ENCODE measurements at regions not wholly inside any gene's neighbourhood (a gene's known extent, or its start where the extent isn't known, plus 50 kb on each side); places are given as distances from the start of the nearest gene placed in this dataset.
A peak's percentile ranks its signal among the peaks of the same experiment; 100 is the strongest.

DNA sequence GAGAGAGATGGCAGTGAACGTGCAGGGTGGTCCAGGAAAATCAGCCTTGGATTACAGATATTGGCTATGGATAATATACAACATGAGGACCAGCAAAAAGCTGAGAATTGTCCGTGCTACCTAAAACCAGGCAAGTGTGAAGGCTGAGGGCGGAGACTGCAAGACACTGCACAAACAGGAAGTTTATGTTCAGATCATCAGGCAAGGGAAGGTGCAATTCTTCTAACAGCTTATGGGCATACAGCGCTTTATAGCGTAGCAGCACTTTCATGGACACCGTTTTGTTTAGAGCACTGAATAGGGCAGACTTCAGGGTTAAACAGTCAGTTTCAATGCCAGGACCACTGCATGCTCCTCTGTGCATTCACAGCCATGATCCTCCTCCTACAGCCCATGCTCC is 93.1 kb upstream of the TMEM45B start:
- Mint-ChIP-seq H3K4me3 (ENCODE audit: unreplicated experiment) (no peak overlapping the region), H3K4me1 (ENCODE audit: insufficient read depth, unreplicated experiment) (peaks cover 21% of the 10 kb centered on the region), H3K27me3 (ENCODE audit: insufficient read depth, unreplicated experiment) (peaks cover 15% of the 10 kb centered on the region), H3K9me3 (ENCODE audit: unreplicated experiment) (no peaks in the 10 kb centered on the region), H3K27ac (ENCODE audit: low read depth, unreplicated experiment) (no peak overlapping the region), H3K36me3 (ENCODE audit: insufficient read depth, unreplicated experiment) (no peaks in the 10 kb centered on the region)
- intact Hi-C loops (cut with micrococcal nuclease): no loop called here
- ChIA-PET POLR2A (no interaction called here), CTCF (interaction anchor here (0.6 to 1.8 kb wide), 3 partner anchors 28 to 486 kb away, joined by 3 to 4 read pairs (median 3); no protein-coding TSS in a partner anchor)
- TF ChIP-seq, protein P1, sequence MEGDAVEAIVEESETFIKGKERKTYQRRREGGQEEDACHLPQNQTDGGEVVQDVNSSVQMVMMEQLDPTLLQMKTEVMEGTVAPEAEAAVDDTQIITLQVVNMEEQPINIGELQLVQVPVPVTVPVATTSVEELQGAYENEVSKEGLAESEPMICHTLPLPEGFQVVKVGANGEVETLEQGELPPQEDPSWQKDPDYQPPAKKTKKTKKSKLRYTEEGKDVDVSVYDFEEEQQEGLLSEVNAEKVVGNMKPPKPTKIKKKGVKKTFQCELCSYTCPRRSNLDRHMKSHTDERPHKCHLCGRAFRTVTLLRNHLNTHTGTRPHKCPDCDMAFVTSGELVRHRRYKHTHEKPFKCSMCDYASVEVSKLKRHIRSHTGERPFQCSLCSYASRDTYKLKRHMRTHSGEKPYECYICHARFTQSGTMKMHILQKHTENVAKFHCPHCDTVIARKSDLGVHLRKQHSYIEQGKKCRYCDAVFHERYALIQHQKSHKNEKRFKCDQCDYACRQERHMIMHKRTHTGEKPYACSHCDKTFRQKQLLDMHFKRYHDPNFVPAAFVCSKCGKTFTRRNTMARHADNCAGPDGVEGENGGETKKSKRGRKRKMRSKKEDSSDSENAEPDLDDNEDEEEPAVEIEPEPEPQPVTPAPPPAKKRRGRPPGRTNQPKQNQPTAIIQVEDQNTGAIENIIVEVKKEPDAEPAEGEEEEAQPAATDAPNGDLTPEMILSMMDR (IDR thresholded peaks at IDR 0.05; ENCODE audit: unreplicated experiment): no peak
- no peak for DNase-seq (ENCODE audit: unreplicated experiment)
- BruUV-seq (replicated peaks): no TSS peak

DNA sequence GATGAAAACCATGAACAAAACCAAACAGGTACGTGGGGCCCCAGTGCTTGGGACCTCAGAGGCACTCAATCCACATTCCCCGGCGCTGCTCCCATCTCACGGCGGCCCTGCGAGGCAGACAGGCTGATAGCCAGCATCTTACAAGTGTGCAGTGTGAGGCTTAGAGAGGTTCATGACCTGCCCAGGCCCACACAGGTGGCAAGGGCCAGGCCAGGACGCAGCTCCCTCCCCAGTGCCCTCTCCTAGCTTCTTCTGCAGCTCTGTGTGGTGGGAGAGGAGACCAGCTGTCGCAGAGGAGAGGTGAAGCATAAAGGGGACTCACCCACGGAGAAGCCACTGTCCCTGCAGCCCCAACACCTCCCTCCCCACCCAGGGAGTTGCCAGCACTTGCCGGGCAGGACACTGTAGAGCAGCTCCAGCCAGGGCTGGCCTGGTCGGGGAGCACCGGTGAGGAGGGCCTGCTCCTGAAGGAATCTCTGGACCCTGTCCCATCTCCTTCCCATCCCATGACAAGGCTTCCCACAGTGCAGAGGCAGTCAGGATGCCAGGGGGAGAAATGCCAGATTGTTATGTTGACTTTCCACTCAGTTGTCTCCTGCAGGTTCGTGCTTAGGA is 92.4 kb upstream of the TMEM45B start:
- TF ChIP-seq, protein P1 (IDR thresholded peaks at IDR 0.05; ENCODE audit: unreplicated experiment): no peak
- intact Hi-C loops (cut with micrococcal nuclease): no loop called here

DNA sequence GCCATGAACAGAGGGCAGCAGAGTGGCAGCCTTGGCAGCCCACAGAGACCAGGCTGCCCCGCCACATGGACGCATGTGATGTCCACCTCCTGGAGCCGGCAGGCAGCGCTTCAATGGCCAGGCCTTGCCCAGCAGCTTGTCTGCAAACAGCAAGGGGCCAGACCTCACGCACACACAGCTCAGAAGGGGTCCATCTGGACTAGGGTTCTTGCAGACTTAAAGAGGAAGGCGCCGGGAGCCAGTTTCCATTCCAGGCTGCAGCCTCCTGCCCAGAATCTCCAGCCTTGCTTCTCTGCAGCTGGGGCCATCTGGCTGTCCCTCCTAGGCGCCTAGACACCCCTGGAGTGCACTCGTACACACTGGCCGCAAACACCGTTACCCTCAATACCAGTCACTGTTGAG is 91.9 kb upstream of the TMEM45B start:
- POLR2A ChIA-PET: no interaction called here
- intact Hi-C loops (cut with micrococcal nuclease): no loop called here
- TF ChIP-seq, protein P1 (IDR thresholded peaks at IDR 0.05; ENCODE audit: unreplicated experiment): no peak
- no peaks in the 10 kb centered on the region for H3K9me3 Mint-ChIP-seq (ENCODE audit: unreplicated experiment)
- DNase-seq (ENCODE audit: unreplicated experiment): no peak
- H3K27ac Mint-ChIP-seq (ENCODE audit: low read depth, unreplicated experiment): no peak overlapping the region
- no TSS peak for BruUV-seq (replicated peaks)
- CTCF ChIA-PET: interaction anchor here (0.9 kb wide), 1 partner anchor 26 kb away, joined by 3 read pairs; no protein-coding TSS in a partner anchor
- no peak overlapping the region for H3K4me3 Mint-ChIP-seq (ENCODE audit: unreplicated experiment)
- peaks cover 15% of the 10 kb centered on the region for H3K27me3 Mint-ChIP-seq (ENCODE audit: insufficient read depth, unreplicated experiment)
- H3K4me1 Mint-ChIP-seq (ENCODE audit: insufficient read depth, unreplicated experiment): peaks cover 27% of the 10 kb centered on the region
- no peaks in the 10 kb centered on the region for H3K36me3 Mint-ChIP-seq (ENCODE audit: insufficient read depth, unreplicated experiment)

More for the DNA sequence above, 92.4 kb upstream of the TMEM45B start:
- BruUV-seq (replicated peaks): no TSS peak
- Mint-ChIP-seq H3K9me3 (ENCODE audit: unreplicated experiment) (no peaks in the 10 kb centered on the region), H3K27ac (ENCODE audit: low read depth, unreplicated experiment) (no peak overlapping the region), H3K36me3 (ENCODE audit: insufficient read depth, unreplicated experiment) (no peaks in the 10 kb centered on the region), H3K4me1 (ENCODE audit: insufficient read depth, unreplicated experiment) (peaks cover 22% of the 10 kb centered on the region), H3K4me3 (ENCODE audit: unreplicated experiment) (no peak overlapping the region), H3K27me3 (ENCODE audit: insufficient read depth, unreplicated experiment) (peaks cover 15% of the 10 kb centered on the region)
- DNase-seq (ENCODE audit: unreplicated experiment): no peak
- POLR2A ChIA-PET: no interaction called here
- CTCF ChIA-PET: interaction anchor here (0.7 to 0.9 kb wide), 2 partner anchors 26 to 113 kb away, joined by 3 read pairs; no protein-coding TSS in a partner anchor

DNA sequence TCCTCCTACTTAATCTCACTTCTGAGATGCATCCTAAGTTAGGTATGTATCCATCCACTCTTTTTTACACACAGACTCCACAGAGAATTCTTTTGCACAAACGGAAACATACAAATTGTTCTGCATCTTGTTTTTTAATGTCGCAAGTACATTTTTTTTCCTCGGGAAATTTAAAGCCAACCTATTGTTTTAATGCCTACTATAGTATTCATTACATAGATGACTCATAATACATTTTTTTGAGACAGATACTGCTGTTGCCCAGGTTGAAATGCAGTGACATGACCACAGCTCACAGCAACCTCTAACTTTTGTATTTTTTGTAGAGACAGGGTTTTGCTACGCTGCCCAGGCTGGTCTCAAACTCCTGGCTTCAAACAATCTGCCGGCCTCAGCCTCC is 90.8 kb upstream of the TMEM45B start:
- CTCF ChIA-PET: interaction anchor here (0.7 to 1.1 kb wide), 2 partner anchors 25 to 453 kb away, joined by 3 to 4 read pairs; no protein-coding TSS in a partner anchor
- peak; percentile 50 for DNase-seq (ENCODE audit: unreplicated experiment)
- TF ChIP-seq, protein P1 (IDR thresholded peaks at IDR 0.05; ENCODE audit: unreplicated experiment): no peak
- H3K4me3 Mint-ChIP-seq (ENCODE audit: unreplicated experiment): no peak overlapping the region
- no TSS peak for BruUV-seq (replicated peaks)
- peaks cover 32% of the 10 kb centered on the region for H3K4me1 Mint-ChIP-seq (ENCODE audit: insufficient read depth, unreplicated experiment)
- no peaks in the 10 kb centered on the region for H3K9me3 Mint-ChIP-seq (ENCODE audit: unreplicated experiment)
- no peak overlapping the region for H3K27ac Mint-ChIP-seq (ENCODE audit: low read depth, unreplicated experiment)
- intact Hi-C loops (cut with micrococcal nuclease): no loop called here
- H3K27me3 Mint-ChIP-seq (ENCODE audit: insufficient read depth, unreplicated experiment): peaks cover 15% of the 10 kb centered on the region
- no peaks in the 10 kb centered on the region for H3K36me3 Mint-ChIP-seq (ENCODE audit: insufficient read depth, unreplicated experiment)
- POLR2A ChIA-PET: interaction anchor here (1.0 kb wide), 1 partner anchor 82 kb away, joined by 5 read pairs; no protein-coding TSS in a partner anchor

Measured in MCF 10A (cell line).